HepG2 (cell line): ENCODE measurements at regions not wholly inside any gene's neighbourhood (a gene's known extent, or its start where the extent isn't known, plus 50 kb on each side); places are given as distances from the start of the nearest gene placed in this dataset.

Experiments
- ATF5 ChIP-seq: sonication (generic); formaldehyde crosslinking; IDR thresholded peaks from 2 replicates; pipeline ENCODE4 v1.4.0; 2020; ENCODE audit warnings: mild to moderate bottlenecking, low read depth, missing genetic modification reagents
- HDAC1 ChIP-seq: sonication (generic); formaldehyde crosslinking; IDR thresholded peaks from 2 replicates; pipeline ENCODE4 v1.5.1; 2020; ENCODE audit warnings: mild to moderate bottlenecking, missing genetic modification reagents
- MNT ChIP-seq: fragments of 450-650 bp; IDR thresholded peaks from 2 replicates; pipeline ENCODE4 v1.6.1; 2016
- NR3C1 ChIP-seq: sonication (generic); formaldehyde crosslinking; IDR thresholded peaks from 2 replicates; pipeline ENCODE4 v1.4.0; 2020; ENCODE audit warnings: missing genetic modification reagents
- PHF8 ChIP-seq: sonication (generic); formaldehyde crosslinking; IDR thresholded peaks from 2 replicates; pipeline ENCODE4 v1.5.0; 2020; ENCODE audit warnings: missing genetic modification reagents
- RBM39 ChIP-seq: fragments of 200-400 bp; formaldehyde crosslinking; IDR thresholded peaks from one replicate; pipeline ENCODE4 v1.6.1; 2018; ENCODE audit warnings: antibody characterized with exemption, mild to moderate bottlenecking, low read depth, low read length; ENCODE audit not compliant: poor library complexity, severe bottlenecking
- TARDBP ChIP-seq: sonication (generic); formaldehyde crosslinking; IDR thresholded peaks from 2 replicates; pipeline ENCODE4 v1.8.0; 2022; ENCODE audit warnings: mild to moderate bottlenecking, missing genetic modification reagents
- ZNF484 ChIP-seq: sonication (generic); formaldehyde crosslinking; IDR thresholded peaks from 2 replicates; pipeline ENCODE4 v1.5.1; 2020; ENCODE audit warnings: mild to moderate bottlenecking, low read depth, missing genetic modification reagents, borderline replicate concordance
- ZNF572 ChIP-seq: sonication (generic); formaldehyde crosslinking; IDR thresholded peaks from 2 replicates; pipeline ENCODE4 v1.5.1; 2020; ENCODE audit warnings: mild to moderate bottlenecking, missing genetic modification reagents
- TF ChIP-seq, protein P1 (sequence below): IDR thresholded peaks from 2 replicates; pipeline ENCODE4 v1.6.1; 2016; ENCODE audit warnings: missing biosample characterization, missing genetic modification reagents, low read depth
- TF ChIP-seq, protein P2 (sequence below), 2 experiments: sonication (generic) in 1 of 2; formaldehyde crosslinking in 1 of 2; IDR thresholded peaks; 2 replicates each; pipeline versions ENCODE4 v1.4.0 to v1.6.1; 2016 to 2020; ENCODE audit warnings: borderline replicate concordance in 1 of 2, low read depth in 1 of 2, mild to moderate bottlenecking in 1 of 2, missing genetic modification reagents in 1 of 2
- TF ChIP-seq, protein P3 (sequence below): IDR thresholded peaks from 2 replicates; pipeline ENCODE4 v1.6.1; 2016; ENCODE audit warnings: missing compliant biosample characterization, missing genetic modification reagents, borderline replicate concordance

- no peak for TF ChIP-seq MNT
- TF ChIP-seq TARDBP (CRISPR knock-in tag), result no peak
- TF ChIP-seq, protein P1, sequence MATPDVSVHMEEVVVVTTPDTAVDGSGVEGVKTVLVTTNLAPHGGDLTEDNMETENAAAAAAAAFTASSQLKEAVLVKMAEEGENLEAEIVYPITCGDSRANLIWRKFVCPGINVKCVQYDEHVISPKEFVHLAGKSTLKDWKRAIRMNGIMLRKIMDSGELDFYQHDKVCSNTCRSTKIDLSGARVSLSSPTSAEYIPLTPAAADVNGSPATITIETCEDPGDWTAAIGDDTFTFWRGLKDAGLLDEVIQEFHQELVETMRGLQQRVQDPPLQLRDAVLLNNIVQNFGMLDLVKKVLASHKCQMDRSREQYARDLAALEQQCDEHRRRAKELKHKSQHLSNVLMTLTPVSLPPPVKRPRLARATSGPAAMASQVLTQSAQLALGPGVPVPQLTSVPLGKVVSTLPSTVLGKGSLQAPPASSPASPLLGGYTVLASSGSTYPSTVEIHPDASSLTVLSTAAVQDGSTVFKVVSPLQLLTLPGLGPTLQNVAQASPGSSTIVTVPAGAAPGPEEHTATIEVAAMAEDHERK, result no peak
- no peak for TF ChIP-seq ZNF572 (CRISPR knock-in tag)
- TF ChIP-seq, protein P2, sequence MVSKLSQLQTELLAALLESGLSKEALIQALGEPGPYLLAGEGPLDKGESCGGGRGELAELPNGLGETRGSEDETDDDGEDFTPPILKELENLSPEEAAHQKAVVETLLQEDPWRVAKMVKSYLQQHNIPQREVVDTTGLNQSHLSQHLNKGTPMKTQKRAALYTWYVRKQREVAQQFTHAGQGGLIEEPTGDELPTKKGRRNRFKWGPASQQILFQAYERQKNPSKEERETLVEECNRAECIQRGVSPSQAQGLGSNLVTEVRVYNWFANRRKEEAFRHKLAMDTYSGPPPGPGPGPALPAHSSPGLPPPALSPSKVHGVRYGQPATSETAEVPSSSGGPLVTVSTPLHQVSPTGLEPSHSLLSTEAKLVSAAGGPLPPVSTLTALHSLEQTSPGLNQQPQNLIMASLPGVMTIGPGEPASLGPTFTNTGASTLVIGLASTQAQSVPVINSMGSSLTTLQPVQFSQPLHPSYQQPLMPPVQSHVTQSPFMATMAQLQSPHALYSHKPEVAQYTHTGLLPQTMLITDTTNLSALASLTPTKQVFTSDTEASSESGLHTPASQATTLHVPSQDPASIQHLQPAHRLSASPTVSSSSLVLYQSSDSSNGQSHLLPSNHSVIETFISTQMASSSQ (IDR thresholded peaks at IDR 0.05; ENCODE audit: low read depth), result no peak
- TF ChIP-seq, protein P2 (CRISPR knock-in tag; IDR thresholded peaks at IDR 0.05; ENCODE audit: borderline replicate concordance), result no peak
- no peak for TF ChIP-seq HDAC1 (CRISPR knock-in tag)
- no peak for TF ChIP-seq PHF8 (CRISPR knock-in tag)
- TF ChIP-seq, protein P3, sequence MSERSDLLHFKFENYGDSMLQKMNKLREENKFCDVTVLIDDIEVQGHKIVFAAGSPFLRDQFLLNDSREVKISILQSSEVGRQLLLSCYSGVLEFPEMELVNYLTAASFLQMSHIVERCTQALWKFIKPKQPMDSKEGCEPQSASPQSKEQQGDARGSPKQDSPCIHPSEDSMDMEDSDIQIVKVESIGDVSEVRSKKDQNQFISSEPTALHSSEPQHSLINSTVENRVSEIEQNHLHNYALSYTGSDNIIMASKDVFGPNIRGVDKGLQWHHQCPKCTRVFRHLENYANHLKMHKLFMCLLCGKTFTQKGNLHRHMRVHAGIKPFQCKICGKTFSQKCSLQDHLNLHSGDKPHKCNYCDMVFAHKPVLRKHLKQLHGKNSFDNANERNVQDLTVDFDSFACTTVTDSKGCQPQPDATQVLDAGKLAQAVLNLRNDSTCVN, result no peak
- no peak for TF ChIP-seq ATF5
- TF ChIP-seq ZNF484 (CRISPR knock-in tag), result no peak
- TF ChIP-seq NR3C1 (CRISPR knock-in tag), result no peak
- TF ChIP-seq RBM39, result no peak
These were observed 243.8 kb downstream of the CDH26 start (continued) for GRCh38 chr20:60202046-60202445.
